HCT116 (cell line): ENCODE measurements at regions not wholly inside any gene's neighbourhood (a gene's known extent, or its start where the extent isn't known, plus 50 kb on each side); places are given as distances from the start of the nearest gene placed in this dataset.

Experiments
- CBX3 ChIP-seq: IDR thresholded peaks from 2 replicates; pipeline ENCODE4 v1.6.1; 2012; ENCODE audit warnings: low read depth
- CTCF ChIP-seq, 3 experiments: fragments of 200-600 bp in 1 of 3; sonication (generic) in 1 of 3; IDR thresholded peaks in 2 of 3; conservative IDR thresholded peaks in 1 of 3; 2 replicates each; pipeline ENCODE4 v1.5.1; 2012 to 2017; ENCODE audit warnings: low read depth in 2 of 3, low read length in 2 of 3, antibody characterized with exemption in 1 of 3, borderline replicate concordance in 1 of 3, control low read depth in 1 of 3, mild to moderate bottlenecking in 1 of 3, mixed read lengths in 1 of 3, mixed run types in 1 of 3, moderate library complexity in 1 of 3; ENCODE audit not compliant: insufficient read depth in 1 of 3
- ELF1 ChIP-seq: IDR thresholded peaks from 2 replicates; pipeline ENCODE4 v1.6.1; 2012; ENCODE audit warnings: low read depth, borderline replicate concordance
- POLR2A ChIP-seq: IDR thresholded peaks from 2 replicates; pipeline ENCODE4 v1.7.0; 2011; ENCODE audit warnings: borderline replicate concordance; ENCODE audit not compliant: insufficient read depth, insufficient read length; ENCODE audit errors: extremely low read depth
- RAD21 ChIP-seq: IDR thresholded peaks from 2 replicates; pipeline ENCODE4 v1.6.1; 2012; ENCODE audit warnings: low read depth, mild to moderate bottlenecking
- SIN3A ChIP-seq: IDR thresholded peaks from 2 replicates; pipeline ENCODE4 v1.6.1; 2012; ENCODE audit warnings: low read depth

DNA sequence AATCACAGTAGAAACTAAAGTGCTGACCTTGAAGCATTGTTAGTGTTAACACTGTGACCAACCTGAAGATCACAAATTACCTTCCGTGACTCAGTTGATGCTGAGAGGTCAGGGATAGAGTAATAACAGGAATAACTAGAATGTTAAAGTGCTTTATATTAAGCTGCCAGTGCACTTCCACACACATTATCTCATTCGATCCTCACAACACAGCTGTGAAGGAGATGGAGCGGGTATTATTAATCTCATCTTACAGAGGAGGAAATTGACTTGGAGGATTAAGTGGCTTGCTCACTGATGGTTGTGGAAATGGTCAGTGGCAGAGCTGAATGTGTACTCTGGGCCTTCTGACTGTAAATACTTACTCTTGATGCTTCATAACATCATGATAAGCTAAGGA, 252.5 kb upstream of the DMRT1 start:
- TF ChIP-seq CTCF (IDR thresholded peaks at IDR 0.05 in 2 of 3, conservative IDR thresholded peaks at IDR 0.05 in 1 of 3; ENCODE audit: borderline replicate concordance in 1 of 3, insufficient read depth in 1 of 3, low read depth in 2 of 3, low read length in 2 of 3) = no peak
- TF ChIP-seq RAD21 = no peak
- TF ChIP-seq POLR2A = no peak
- no peak for TF ChIP-seq ELF1
- TF ChIP-seq CBX3 = no peak
- TF ChIP-seq SIN3A = no peak
